ENCODE measurements at regions not wholly inside any gene's neighbourhood (a gene's known extent, or its start where the extent isn't known, plus 50 kb on each side); places are given as distances from the start of the nearest gene placed in this dataset.

DNA sequence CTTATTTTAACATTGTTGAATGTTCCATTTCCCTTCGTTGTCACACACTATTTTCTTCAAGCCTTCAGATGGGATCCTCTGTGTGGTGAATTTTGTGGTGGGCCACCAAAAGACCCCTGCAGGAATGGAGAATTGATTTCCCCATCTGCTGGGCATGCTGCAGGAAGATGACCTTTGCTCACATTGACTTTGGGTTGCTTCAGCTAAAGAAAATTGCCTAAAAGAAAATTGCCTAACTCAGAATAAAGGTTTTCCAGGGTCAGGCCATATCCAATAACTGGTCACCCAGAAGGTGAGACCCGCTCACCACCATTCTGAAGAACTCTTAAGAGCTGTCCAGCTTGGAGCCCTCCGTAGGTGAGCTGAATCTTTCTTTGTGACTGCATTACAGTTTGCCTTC lies 192.5 kb downstream of the CDH7 start:
- H3K9me3 ChIP-seq (ENCODE audit: insufficient read depth, low read depth): no peaks in the 10 kb centered on the region
- no peaks in the 10 kb centered on the region for H3K79me2 ChIP-seq (ENCODE audit: low read depth)
- H3K4me2 ChIP-seq: no peak overlapping the region
- intact Hi-C loops (cut with micrococcal nuclease; ENCODE audit: unreplicated experiment): no loop called here
- no TSS peak for BruUV-seq (replicated peaks)
- no peaks in the 10 kb centered on the region for H3K36me3 ChIP-seq (ENCODE audit: low read depth)
- POLR2A ChIA-PET (ENCODE audit: unreplicated experiment): no interaction called here
- no peak overlapping the region for H2AFZ ChIP-seq
- no peaks in the 10 kb centered on the region for H4K20me1 ChIP-seq (ENCODE audit: insufficient read depth)
- H3F3A ChIP-seq (ENCODE audit: insufficient read depth, low read depth): no peaks in the 10 kb centered on the region
- TF ChIP-seq, protein P1, sequence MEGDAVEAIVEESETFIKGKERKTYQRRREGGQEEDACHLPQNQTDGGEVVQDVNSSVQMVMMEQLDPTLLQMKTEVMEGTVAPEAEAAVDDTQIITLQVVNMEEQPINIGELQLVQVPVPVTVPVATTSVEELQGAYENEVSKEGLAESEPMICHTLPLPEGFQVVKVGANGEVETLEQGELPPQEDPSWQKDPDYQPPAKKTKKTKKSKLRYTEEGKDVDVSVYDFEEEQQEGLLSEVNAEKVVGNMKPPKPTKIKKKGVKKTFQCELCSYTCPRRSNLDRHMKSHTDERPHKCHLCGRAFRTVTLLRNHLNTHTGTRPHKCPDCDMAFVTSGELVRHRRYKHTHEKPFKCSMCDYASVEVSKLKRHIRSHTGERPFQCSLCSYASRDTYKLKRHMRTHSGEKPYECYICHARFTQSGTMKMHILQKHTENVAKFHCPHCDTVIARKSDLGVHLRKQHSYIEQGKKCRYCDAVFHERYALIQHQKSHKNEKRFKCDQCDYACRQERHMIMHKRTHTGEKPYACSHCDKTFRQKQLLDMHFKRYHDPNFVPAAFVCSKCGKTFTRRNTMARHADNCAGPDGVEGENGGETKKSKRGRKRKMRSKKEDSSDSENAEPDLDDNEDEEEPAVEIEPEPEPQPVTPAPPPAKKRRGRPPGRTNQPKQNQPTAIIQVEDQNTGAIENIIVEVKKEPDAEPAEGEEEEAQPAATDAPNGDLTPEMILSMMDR (conservative IDR thresholded peaks at IDR 0.05): no peak
- TF ChIP-seq EZH2 (IDR thresholded peaks at IDR 0.05; ENCODE audit: low read depth): no peak
- H3K4me1 ChIP-seq (replicated peaks; ENCODE audit: insufficient read depth): 0 out of 2 replicates have a peak, but pooled peaks cover 3% of the 10 kb centered on the region
- CTCF ChIA-PET: no interaction called here
- no peak for DNase-seq
- no peak overlapping the region for H3K27ac ChIP-seq
- no peak overlapping the region for H3K4me3 ChIP-seq
- H3K27me3 ChIP-seq (ENCODE audit: insufficient read depth, low read depth): no peaks in the 10 kb centered on the region
- H3K9me2 ChIP-seq (ENCODE audit: insufficient read depth): no peaks in the 10 kb centered on the region

DNA sequence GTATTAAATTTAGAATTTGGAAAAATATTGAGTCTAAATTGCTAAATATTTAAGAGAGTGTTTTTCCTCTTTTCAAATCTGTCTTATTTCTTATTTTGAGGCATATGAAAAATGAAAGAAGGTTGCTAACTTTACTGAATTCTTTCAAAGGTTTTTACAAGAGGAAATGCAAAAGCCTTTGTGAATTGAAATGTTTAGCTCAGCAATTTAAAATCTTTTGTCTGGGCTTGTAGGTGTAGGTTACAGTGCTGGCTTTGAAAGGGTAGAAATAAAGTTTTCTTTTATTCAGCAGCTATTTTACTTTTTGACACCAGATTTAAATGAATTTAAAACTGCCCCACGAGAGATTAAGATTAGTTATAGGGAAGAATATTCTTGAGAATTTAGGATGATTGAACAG lies 192.0 kb downstream of the CDH7 start:
- H3K4me2 ChIP-seq: no peak overlapping the region
- no peaks in the 10 kb centered on the region for H4K20me1 ChIP-seq (ENCODE audit: insufficient read depth)
- H3K27ac ChIP-seq: no peak overlapping the region
- no peaks in the 10 kb centered on the region for H3K9me2 ChIP-seq (ENCODE audit: insufficient read depth)
- H3K4me1 ChIP-seq (replicated peaks; ENCODE audit: insufficient read depth): 0 out of 2 replicates have a peak, but pooled peaks cover 3% of the 10 kb centered on the region
- POLR2A ChIA-PET (ENCODE audit: unreplicated experiment): no interaction called here
- no peak overlapping the region for H3K4me3 ChIP-seq
- H3K36me3 ChIP-seq (ENCODE audit: low read depth): no peaks in the 10 kb centered on the region
- DNase-seq: no peak
- H3K27me3 ChIP-seq (ENCODE audit: insufficient read depth, low read depth): no peaks in the 10 kb centered on the region
- no peaks in the 10 kb centered on the region for H3K79me2 ChIP-seq (ENCODE audit: low read depth)
- intact Hi-C loops (cut with micrococcal nuclease; ENCODE audit: unreplicated experiment): no loop called here
- no peaks in the 10 kb centered on the region for H3K9me3 ChIP-seq (ENCODE audit: insufficient read depth, low read depth)
- no TSS peak for BruUV-seq (replicated peaks)
- CTCF ChIA-PET: no interaction called here
- H2AFZ ChIP-seq: no peak overlapping the region
- no peaks in the 10 kb centered on the region for H3F3A ChIP-seq (ENCODE audit: insufficient read depth, low read depth)
- TF ChIP-seq, protein P1 (conservative IDR thresholded peaks at IDR 0.05): no peak
- no peak for TF ChIP-seq EZH2 (IDR thresholded peaks at IDR 0.05; ENCODE audit: low read depth)

DNA sequence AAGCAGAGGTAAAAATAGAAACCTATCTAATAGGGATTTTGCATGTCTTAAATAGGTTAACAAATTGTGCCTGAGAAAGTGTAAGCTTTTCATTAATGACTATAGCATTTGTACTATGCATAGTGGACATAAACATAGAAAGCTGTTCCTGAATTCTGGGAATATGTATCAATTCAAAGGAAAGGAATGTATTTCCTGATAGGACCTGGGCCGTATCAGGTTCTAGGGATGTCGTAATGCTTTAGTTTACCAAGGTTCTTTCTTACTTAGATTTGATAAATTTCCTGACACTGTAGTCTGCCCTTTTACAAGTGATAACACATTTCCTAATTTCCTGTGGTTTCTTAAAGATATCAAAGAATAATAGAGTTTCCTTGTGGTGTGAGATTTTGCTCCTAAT lies 191.3 kb downstream of the CDH7 start:
- no peaks in the 10 kb centered on the region for H3F3A ChIP-seq (ENCODE audit: insufficient read depth, low read depth)
- H3K4me1 ChIP-seq (replicated peaks; ENCODE audit: insufficient read depth): 0 out of 2 replicates have a peak, but pooled peaks cover 3% of the 10 kb centered on the region
- no peak overlapping the region for H3K4me3 ChIP-seq
- no TSS peak for BruUV-seq (replicated peaks)
- no peaks in the 10 kb centered on the region for H3K9me3 ChIP-seq (ENCODE audit: insufficient read depth, low read depth)
- H3K79me2 ChIP-seq (ENCODE audit: low read depth): no peaks in the 10 kb centered on the region
- no peaks in the 10 kb centered on the region for H3K36me3 ChIP-seq (ENCODE audit: low read depth)
- no peak for DNase-seq
- no peak overlapping the region for H3K4me2 ChIP-seq
- POLR2A ChIA-PET (ENCODE audit: unreplicated experiment): no interaction called here
- no peak overlapping the region for H3K27ac ChIP-seq
- TF ChIP-seq, protein P1 (conservative IDR thresholded peaks at IDR 0.05): no peak
- no peak for TF ChIP-seq EZH2 (IDR thresholded peaks at IDR 0.05; ENCODE audit: low read depth)
- no peaks in the 10 kb centered on the region for H3K27me3 ChIP-seq (ENCODE audit: insufficient read depth, low read depth)
- CTCF ChIA-PET: no interaction called here
- intact Hi-C loops (cut with micrococcal nuclease; ENCODE audit: unreplicated experiment): no loop called here
- H2AFZ ChIP-seq: peak overlapping the region; percentile 66; the same call in 1 of the 2 replicates
- no peaks in the 10 kb centered on the region for H3K9me2 ChIP-seq (ENCODE audit: insufficient read depth)
- no peaks in the 10 kb centered on the region for H4K20me1 ChIP-seq (ENCODE audit: insufficient read depth)

Measured in PC-9 (cell line).